Activated naive CD4-positive, alpha-beta T cell treated with anti-CD3 and anti-CD28 coated beads for 36 hours (primary cell): ENCODE measurements at regions not wholly inside any gene's neighbourhood (a gene's known extent, or its start where the extent isn't known, plus 50 kb on each side); places are given as distances from the start of the nearest gene placed in this dataset.

Source experiments
- CTCF ChIA-PET: fragments of 350-600 bp; sonication (Branson Sonifier 250); formaldehyde crosslinking; loops from one replicate; lab custom pipeline; 2021; ENCODE audit warnings: antibody characterized with exemption; lab: Charles Lee
- DNase-seq: peaks from one replicate; pipeline ENCODE4 v3.0.0-alpha.2; 2020
- H3K27ac Mint-ChIP-seq: one replicate; pipeline ENCODE4 v1.8.0; 2021; ENCODE audit warnings: mild to moderate bottlenecking, mixed read lengths
- H3K27me3 Mint-ChIP-seq: one replicate; pipeline ENCODE4 v1.8.0; 2021; ENCODE audit warnings: low read depth, mixed read lengths
- H3K36me3 Mint-ChIP-seq: one replicate; pipeline ENCODE4 v1.8.0; 2021; ENCODE audit warnings: low read depth, mixed read lengths
- H3K4me1 Mint-ChIP-seq: one replicate; pipeline ENCODE4 v1.8.0; 2021; ENCODE audit warnings: low read depth, mixed read lengths
- H3K4me3 Mint-ChIP-seq: one replicate; pipeline ENCODE4 v1.8.0; 2021; ENCODE audit warnings: mild to moderate bottlenecking, moderate library complexity, mixed read lengths
- H3K9me3 Mint-ChIP-seq: one replicate; pipeline ENCODE4 v1.8.0; 2021; ENCODE audit warnings: mixed read lengths
- intact Hi-C: fragments of 100-400 bp; cut with micrococcal nuclease; formaldehyde crosslinking; loops from one replicate; pipeline ENCODE4 v1.15.1; 2023

- no peak for DNase-seq
- H3K27ac Mint-ChIP-seq, result no peak overlapping the region
- H3K9me3 Mint-ChIP-seq, result peaks cover 1% of the 10 kb centered on the region
- intact Hi-C loops, result no loop called here
- peaks cover 9% of the 10 kb centered on the region for H3K4me1 Mint-ChIP-seq
- H3K36me3 Mint-ChIP-seq, result no peaks in the 10 kb centered on the region
- H3K27me3 Mint-ChIP-seq, result no peaks in the 10 kb centered on the region
- no peak overlapping the region for H3K4me3 Mint-ChIP-seq
- CTCF ChIA-PET, result interaction anchor here (0.7 to 2.0 kb wide), 2 partner anchors 13 to 145 kb away, joined by 3 to 5 read pairs; no protein-coding TSS in a partner anchor
Observed at GRCh38 chr9:94159069-94159939, 75.0 kb downstream of the PTPDC1 start.

- no peak overlapping the region for H3K4me3 Mint-ChIP-seq
- H3K9me3 Mint-ChIP-seq, result no peaks in the 10 kb centered on the region
- intact Hi-C loops, result loop anchor here (10.0 kb wide), 2 partner anchors 1486 to 1854 kb away; partner anchors contain the start of gene IPPK
- no peak overlapping the region for H3K27ac Mint-ChIP-seq
- no peaks in the 10 kb centered on the region for H3K27me3 Mint-ChIP-seq
- H3K36me3 Mint-ChIP-seq, result no peaks in the 10 kb centered on the region
- CTCF ChIA-PET, result interaction anchor here (0.7 to 0.8 kb wide), 2 partner anchors 75 to 95 kb away, joined by 3 to 5 read pairs; no protein-coding TSS in a partner anchor
- no peak for DNase-seq
- peaks cover 17% of the 10 kb centered on the region for H3K4me1 Mint-ChIP-seq
Observed at GRCh38 chr9:94160594-94161501, 76.6 kb downstream of the PTPDC1 start.

- intact Hi-C loops, result loop anchor here (10.0 kb wide), 2 partner anchors 1487 to 1853 kb away; partner anchors contain the start of gene IPPK
- H3K4me3 Mint-ChIP-seq, result no peak overlapping the region
- no peak for DNase-seq
- no peak overlapping the region for H3K27ac Mint-ChIP-seq
- peaks cover 15% of the 10 kb centered on the region for H3K4me1 Mint-ChIP-seq
- CTCF ChIA-PET, result interaction anchor here (0.8 kb wide), 1 partner anchor 95 kb away, joined by 3 read pairs; no protein-coding TSS in a partner anchor
- H3K9me3 Mint-ChIP-seq, result no peaks in the 10 kb centered on the region
- H3K36me3 Mint-ChIP-seq, result no peaks in the 10 kb centered on the region
- no peaks in the 10 kb centered on the region for H3K27me3 Mint-ChIP-seq
Observed at GRCh38 chr9:94161673-94162072, 77.4 kb downstream of the PTPDC1 start.

GRCh38 chr9:94164806-94165549 is 80.7 kb downstream of the PTPDC1 start:
- Mint-ChIP-seq H3K36me3 (peaks cover 13% of the 10 kb centered on the region), H3K27ac (peak overlapping the region; percentile 75), H3K9me3 (no peaks in the 10 kb centered on the region), H3K27me3 (no peaks in the 10 kb centered on the region), H3K4me3 (peak overlapping the region; percentile 76), H3K4me1 (peaks cover 34% of the 10 kb centered on the region)
- intact Hi-C loops, result loop anchor here (5.0 to 10.0 kb wide), 7 partner anchors 47 to 1850 kb away; partner anchors contain the start of genes FANCC, IPPK and NINJ1
- no peak for DNase-seq
- CTCF ChIA-PET, result interaction anchor here (1.1 kb wide), 1 partner anchor 99 kb away, joined by 3 read pairs; no protein-coding TSS in a partner anchor

- Mint-ChIP-seq H3K4me3 (peak overlapping the region; percentile 76), H3K4me1 (peaks cover 39% of the 10 kb centered on the region), H3K36me3 (peaks cover 17% of the 10 kb centered on the region), H3K27me3 (no peaks in the 10 kb centered on the region), H3K9me3 (no peaks in the 10 kb centered on the region), H3K27ac (peak overlapping the region; percentile 75)
- intact Hi-C loops, result loop anchor here (1.0 to 10.0 kb wide), 13 partner anchors 9 to 1849 kb away; partner anchors contain the start of genes BICD2, FAM120AOS, FANCC and IPPK
- peak; percentile 97 for DNase-seq
- CTCF ChIA-PET, result interaction anchor here (0.6 kb wide), 1 partner anchor 11 kb away, joined by 3 read pairs; no protein-coding TSS in a partner anchor
Observed at GRCh38 chr9:94165592-94166235, 81.5 kb downstream of the PTPDC1 start.

- intact Hi-C loops, result loop anchor here (1.0 to 10.0 kb wide), 13 partner anchors 8 to 1848 kb away; partner anchors contain the start of genes BICD2, FAM120AOS, FANCC and IPPK
- H3K27me3 Mint-ChIP-seq, result no peaks in the 10 kb centered on the region
- peaks cover 41% of the 10 kb centered on the region for H3K4me1 Mint-ChIP-seq
- H3K36me3 Mint-ChIP-seq, result peaks cover 17% of the 10 kb centered on the region
- CTCF ChIA-PET, result interaction anchor here (0.6 kb wide), 1 partner anchor 11 kb away, joined by 3 read pairs; no protein-coding TSS in a partner anchor
- H3K9me3 Mint-ChIP-seq, result no peaks in the 10 kb centered on the region
- H3K27ac Mint-ChIP-seq, result peak overlapping the region; percentile 87
- DNase-seq, result peak; percentile 97
- H3K4me3 Mint-ChIP-seq, result peak overlapping the region; percentile 86
Observed at GRCh38 chr9:94166236-94166975, 82.1 kb downstream of the PTPDC1 start.

GRCh38 chr9:94166976-94167346 is 82.7 kb downstream of the PTPDC1 start:
- no peaks in the 10 kb centered on the region for H3K27me3 Mint-ChIP-seq
- intact Hi-C loops, result loop anchor here (1.0 to 10.0 kb wide), 13 partner anchors 7 to 1848 kb away; partner anchors contain the start of genes BICD2, FAM120AOS, FANCC and IPPK
- peak overlapping the region; percentile 87 for H3K27ac Mint-ChIP-seq
- peak overlapping the region; percentile 86 for H3K4me3 Mint-ChIP-seq
- H3K4me1 Mint-ChIP-seq, result peaks cover 44% of the 10 kb centered on the region
- no peaks in the 10 kb centered on the region for H3K9me3 Mint-ChIP-seq
- peaks cover 17% of the 10 kb centered on the region for H3K36me3 Mint-ChIP-seq
- no peak for DNase-seq
- CTCF ChIA-PET, result no interaction called here

- H3K36me3 Mint-ChIP-seq, result peaks cover 17% of the 10 kb centered on the region
- intact Hi-C loops, result loop anchor here (2.0 to 10.0 kb wide), 11 partner anchors 45 to 1847 kb away; partner anchors contain the start of genes BICD2, FAM120AOS, FANCC and IPPK
- no peak for DNase-seq
- H3K9me3 Mint-ChIP-seq, result no peaks in the 10 kb centered on the region
- peak overlapping the region; percentile 87 for H3K27ac Mint-ChIP-seq
- peak overlapping the region; percentile 86 for H3K4me3 Mint-ChIP-seq
- H3K4me1 Mint-ChIP-seq, result peaks cover 47% of the 10 kb centered on the region
- CTCF ChIA-PET, result no interaction called here
- H3K27me3 Mint-ChIP-seq, result no peaks in the 10 kb centered on the region
Observed at GRCh38 chr9:94167376-94167890, 83.2 kb downstream of the PTPDC1 start.

- Mint-ChIP-seq H3K27ac (peak overlapping the region; percentile 87), H3K27me3 (no peaks in the 10 kb centered on the region), H3K36me3 (peaks cover 23% of the 10 kb centered on the region), H3K4me1 (peaks cover 56% of the 10 kb centered on the region), H3K4me3 (peak overlapping the region; percentile 86), H3K9me3 (no peaks in the 10 kb centered on the region)
- CTCF ChIA-PET, result interaction anchor here (0.6 to 0.7 kb wide), 3 partner anchors 58 to 1890 kb away, joined by 3 to 5 read pairs (median 4); no protein-coding TSS in a partner anchor
- intact Hi-C loops, result loop anchor here (5.0 to 10.0 kb wide), 7 partner anchors 44 to 1846 kb away; partner anchors contain the start of genes FANCC, IPPK and NINJ1
- no peak for DNase-seq
Observed at GRCh38 chr9:94168203-94169000, 84.1 kb downstream of the PTPDC1 start.
